Natural killer cell (primary cell): ENCODE measurements at regions not wholly inside any gene's neighbourhood (a gene's known extent, or its start where the extent isn't known, plus 50 kb on each side); places are given as distances from the start of the nearest gene placed in this dataset.

ENCODE experiments used
- ATAC-seq, 3 donors: fragments of 150-1000 bp in 2 of 3; fragments of 200-7000 bp in 1 of 3; cut with Tn5 transposase; 1 replicate in 1 of 3; 2 replicates in 2 of 3; pipeline ENCODE4 v1.10.0; 2021; ENCODE audit warnings: mild to moderate bottlenecking in 2 of 3, moderate library complexity in 2 of 3
- DNase-seq, 2 donors: peaks; one replicate each; pipeline versions ENCODE4 v3.0.0 to v3.0.0-alpha.2; 2013 to 2021; ENCODE audit warnings: mixed read lengths in 1 of 2
- H3K27ac ChIP-seq: one replicate; pipeline ENCODE4 v1.5.1; 2013; ENCODE audit warnings: mild to moderate bottlenecking, low read length
- H3K27me3 ChIP-seq: one replicate; pipeline ENCODE4 v1.6.1; 2013; ENCODE audit warnings: low read length; ENCODE audit not compliant: control insufficient read depth, insufficient read depth
- H3K36me3 ChIP-seq: one replicate; pipeline ENCODE4 v1.6.1; 2013; ENCODE audit warnings: low read length; ENCODE audit not compliant: control insufficient read depth, insufficient read depth
- H3K4me1 ChIP-seq: one replicate; pipeline ENCODE4 v1.6.1; 2013; ENCODE audit warnings: low read length; ENCODE audit not compliant: control insufficient read depth, insufficient read depth
- H3K4me3 ChIP-seq: one replicate; pipeline ENCODE4 v1.5.1; 2013; ENCODE audit warnings: low read length
- H3K9me3 ChIP-seq: one replicate; pipeline ENCODE4 v1.6.1; 2013; ENCODE audit warnings: low read length; ENCODE audit not compliant: control insufficient read depth, insufficient read depth
- H3K27ac Mint-ChIP-seq, 2 donors: one replicate each; pipeline ENCODE4 v1.8.0; 2022; ENCODE audit warnings: mild to moderate bottlenecking in 2 of 2, mixed read lengths in 2 of 2, moderate library complexity in 1 of 2
- H3K27me3 Mint-ChIP-seq, 2 donors: one replicate each; pipeline ENCODE4 v1.8.0; 2022; ENCODE audit warnings: low read depth in 2 of 2, mixed read lengths in 2 of 2
- H3K36me3 Mint-ChIP-seq: one replicate; pipeline ENCODE4 v1.8.0; 2022; ENCODE audit warnings: mixed read lengths
- H3K4me1 Mint-ChIP-seq, 2 donors: one replicate each; pipeline ENCODE4 v1.8.0; 2022; ENCODE audit warnings: mixed read lengths in 2 of 2
- H3K4me3 Mint-ChIP-seq: one replicate; pipeline ENCODE4 v1.8.0; 2022; ENCODE audit warnings: mild to moderate bottlenecking, moderate library complexity, mixed read lengths
- H3K9me3 Mint-ChIP-seq, 2 donors: one replicate each; pipeline ENCODE4 v1.8.0; 2022; ENCODE audit warnings: mixed read lengths in 2 of 2
- CTCF ChIP-seq: fragments of 200-600 bp; IDR thresholded peaks from one replicate; pipeline ENCODE4 v1.8.0; 2022; ENCODE audit warnings: antibody characterized with exemption
- WGBS: methylation state at CpG from one replicate; pipeline ENCODE4 v1.1.7; 2013; ENCODE audit warnings: missing lambda C conversion rate; ENCODE audit not compliant: insufficient coverage; 5-methylcytosine and 5-hydroxymethylcytosine counted together
- intact Hi-C: fragments of 100-400 bp; cut with micrococcal nuclease; formaldehyde crosslinking; loops from one replicate; pipeline ENCODE4 v1.14.2; 2022

GRCh38 chr2:238784671-238785527, 63.0 kb upstream of the TWIST2 start:
- H3K27ac ChIP-seq: no peak overlapping the region
- H3K4me1 Mint-ChIP-seq: no peaks in the 10 kb centered on the region
- intact Hi-C loops: loop anchor here (2.0 kb wide), 1 partner anchor 414 kb away; no protein-coding TSS in a partner anchor
- no peak overlapping the region for H3K27ac Mint-ChIP-seq
- no peak overlapping the region for H3K4me3 ChIP-seq
- no peaks in the 10 kb centered on the region for H3K27me3 ChIP-seq
- no peaks in the 10 kb centered on the region for H3K4me1 ChIP-seq
- H3K9me3 ChIP-seq: no peaks in the 10 kb centered on the region
- H3K36me3 Mint-ChIP-seq: no peaks in the 10 kb centered on the region
- TF ChIP-seq CTCF: peak; percentile 72
- peak; percentile 33 to 73 for DNase-seq
- peaks cover 15 to 18% of the 10 kb centered on the region in 2 donors for H3K27me3 Mint-ChIP-seq
- peak; percentile 53 to 72 (median 58) for ATAC-seq
- no peaks in the 10 kb centered on the region for H3K9me3 Mint-ChIP-seq
- no peak overlapping the region for H3K4me3 Mint-ChIP-seq
- 33% methylated on average over 17 of the region's 17 CpGs for WGBS
- no peaks in the 10 kb centered on the region for H3K36me3 ChIP-seq

GRCh38 chr2:238785528-238785860, 62.4 kb upstream of the TWIST2 start:
- Histone ChIP-seq H3K4me1 (no peaks in the 10 kb centered on the region), H3K36me3 (no peaks in the 10 kb centered on the region), H3K4me3 (no peak overlapping the region), H3K27ac (no peak overlapping the region), H3K27me3 (no peaks in the 10 kb centered on the region), H3K9me3 (no peaks in the 10 kb centered on the region)
- Mint-ChIP-seq H3K36me3 (no peaks in the 10 kb centered on the region), H3K4me3 (no peak overlapping the region), H3K9me3 (no peaks in the 10 kb centered on the region), H3K27me3 (peaks cover 19 to 23% of the 10 kb centered on the region in 2 donors), H3K4me1 (no peaks in the 10 kb centered on the region), H3K27ac (no peak overlapping the region)
- DNase-seq: no peak
- WGBS: 64% methylated on average over 9 of the region's 9 CpGs
- ATAC-seq: no peak
- intact Hi-C loops: loop anchor here (2.0 kb wide), 1 partner anchor 415 kb away; no protein-coding TSS in a partner anchor
- TF ChIP-seq CTCF: no peak

GRCh38 chr2:238786379-238786778, 61.5 kb upstream of the TWIST2 start:
- Histone ChIP-seq H3K9me3 (no peaks in the 10 kb centered on the region), H3K27me3 (no peaks in the 10 kb centered on the region), H3K27ac (no peak overlapping the region), H3K4me3 (no peak overlapping the region), H3K4me1 (no peaks in the 10 kb centered on the region), H3K36me3 (no peaks in the 10 kb centered on the region)
- no peak for DNase-seq
- TF ChIP-seq CTCF: no peak
- Mint-ChIP-seq H3K4me3 (no peak overlapping the region), H3K4me1 (no peaks in the 10 kb centered on the region), H3K27me3 (peaks cover 17 to 25% of the 10 kb centered on the region in 2 donors), H3K27ac (no peak overlapping the region), H3K36me3 (no peaks in the 10 kb centered on the region), H3K9me3 (no peaks in the 10 kb centered on the region)
- no peak for ATAC-seq
- intact Hi-C loops: no loop called here
- 87% methylated on average over 9 of the region's 9 CpGs for WGBS
